GM12892 (cell line): ENCODE measurements at regions not wholly inside any gene's neighbourhood (a gene's known extent, or its start where the extent isn't known, plus 50 kb on each side); places are given as distances from the start of the nearest gene placed in this dataset.

ENCODE experiments used
- POLR2A ChIP-seq: IDR thresholded peaks from 2 replicates; pipeline ENCODE4 v1.6.1; 2011; ENCODE audit warnings: low read depth, low read length, control low read depth
- POLR2AphosphoS5 ChIP-seq: IDR thresholded peaks from 2 replicates; pipeline ENCODE4 v1.6.1; 2011; ENCODE audit warnings: low read depth, low read length, control low read depth

- no peak for TF ChIP-seq POLR2A
- no peak for TF ChIP-seq POLR2AphosphoS5
Measured at GRCh38 chr9:106443520-106443919, 419.4 kb upstream of the ZNF462 start.
